Mesodermal cell (in vitro differentiated cells): ENCODE measurements at regions not wholly inside any gene's neighbourhood (a gene's known extent, or its start where the extent isn't known, plus 50 kb on each side); places are given as distances from the start of the nearest gene placed in this dataset.

Experiments used
- H3K27ac ChIP-seq: 2 replicates; pipeline ENCODE4 v1.7.0; 2013; ENCODE audit warnings: mild to moderate bottlenecking, low read depth, low read length, moderate library complexity; ENCODE audit not compliant: severe bottlenecking
- H3K36me3 ChIP-seq: 2 replicates; pipeline ENCODE4 v1.7.1; 2013; ENCODE audit warnings: mild to moderate bottlenecking, low read length, moderate library complexity; ENCODE audit not compliant: control insufficient read depth, insufficient read depth
- H3K4me1 ChIP-seq: one replicate; pipeline ENCODE4 v1.7.1; 2013; ENCODE audit warnings: mild to moderate bottlenecking, low read length; ENCODE audit not compliant: insufficient read depth, control insufficient read depth, poor library complexity, severe bottlenecking
- H3K4me3 ChIP-seq: 2 replicates; pipeline ENCODE4 v1.7.0; 2013; ENCODE audit warnings: low read length, control low read depth, mild to moderate bottlenecking; ENCODE audit not compliant: insufficient read depth, poor library complexity, severe bottlenecking; ENCODE audit errors: extremely low read depth
- H3K9me3 ChIP-seq: 2 replicates; pipeline ENCODE4 v1.7.1; 2013; ENCODE audit warnings: mild to moderate bottlenecking, low read length, moderate library complexity; ENCODE audit not compliant: control insufficient read depth
- WGBS, 2 experiments: methylation state at CpG; one replicate each; pipeline ENCODE4 v1.1.5; 2013; ENCODE audit warnings: missing lambda C conversion rate in 2 of 2; ENCODE audit not compliant: insufficient coverage in 2 of 2; 5-methylcytosine and 5-hydroxymethylcytosine counted together

GRCh38 chr5:106174903-106175302, 1495.8 kb downstream of the EFNA5 start:
- Histone ChIP-seq H3K4me3 (no peak overlapping the region), H3K4me1 (peaks cover 11% of the 10 kb centered on the region), H3K9me3 (peaks cover 7% of the 10 kb centered on the region), H3K36me3 (no peaks in the 10 kb centered on the region), H3K27ac (no peak overlapping the region)
- WGBS, 2 experiments, result 100% methylated on average over 2 of the region's 3 CpGs; no CpG with 5 or more reads in 1 of the 2 experiments

- WGBS, 2 experiments, result 88 to 91% methylated on average over 5 to 6 of the region's 7 CpGs
- Histone ChIP-seq H3K4me3 (no peak overlapping the region), H3K27ac (no peak overlapping the region), H3K9me3 (peaks cover 7% of the 10 kb centered on the region), H3K4me1 (peaks cover 11% of the 10 kb centered on the region), H3K36me3 (no peaks in the 10 kb centered on the region)
Measured at GRCh38 chr5:106172681-106173532, 1497.8 kb downstream of the EFNA5 start.

GRCh38 chr5:106171708-106172107, 1499.0 kb downstream of the EFNA5 start:
- H3K4me1 ChIP-seq, result peaks cover 11% of the 10 kb centered on the region
- no peaks in the 10 kb centered on the region for H3K36me3 ChIP-seq
- WGBS, 2 experiments, result 100% methylated on average over 1 of the region's 2 CpGs; no CpG with 5 or more reads in 1 of the 2 experiments
- peaks cover 7% of the 10 kb centered on the region for H3K9me3 ChIP-seq
- no peak overlapping the region for H3K4me3 ChIP-seq
- H3K27ac ChIP-seq, result peak overlapping the region; percentile 41

GRCh38 chr5:106171132-106171531, 1499.6 kb downstream of the EFNA5 start:
- Histone ChIP-seq H3K4me1 (peaks cover 11% of the 10 kb centered on the region), H3K9me3 (peaks cover 7% of the 10 kb centered on the region), H3K36me3 (no peaks in the 10 kb centered on the region), H3K4me3 (no peak overlapping the region), H3K27ac (no peak overlapping the region)

GRCh38 chr5:106167766-106168165, 1503.0 kb downstream of the EFNA5 start:
- Histone ChIP-seq H3K27ac (no peak overlapping the region), H3K36me3 (no peaks in the 10 kb centered on the region), H3K4me1 (peaks cover 10% of the 10 kb centered on the region), H3K4me3 (no peak overlapping the region), H3K9me3 (peaks cover 4% of the 10 kb centered on the region)
- WGBS, 2 experiments, result no CpG with 5 or more reads among the region's 1 CpG

GRCh38 chr5:106163233-106163632, 1507.5 kb downstream of the EFNA5 start:
- Histone ChIP-seq H3K9me3 (no peaks in the 10 kb centered on the region), H3K36me3 (no peaks in the 10 kb centered on the region), H3K4me1 (no peaks in the 10 kb centered on the region), H3K4me3 (no peak overlapping the region), H3K27ac (no peak overlapping the region)
- WGBS, 2 experiments, result 89 to 94% methylated on average over 5 to 11 of the region's 12 CpGs

GRCh38 chr5:106159616-106160015, 1511.1 kb downstream of the EFNA5 start:
- no peak overlapping the region for H3K4me3 ChIP-seq
- H3K9me3 ChIP-seq, result no peaks in the 10 kb centered on the region
- no peaks in the 10 kb centered on the region for H3K36me3 ChIP-seq
- 100% methylated on average over 1 of the region's 2 CpGs; no CpG with 5 or more reads in 1 of the 2 experiments for WGBS, 2 experiments
- no peaks in the 10 kb centered on the region for H3K4me1 ChIP-seq
- no peak overlapping the region for H3K27ac ChIP-seq

GRCh38 chr5:106154280-106154716, 1516.4 kb downstream of the EFNA5 start:
- Histone ChIP-seq H3K9me3 (no peaks in the 10 kb centered on the region), H3K4me3 (no peak overlapping the region), H3K4me1 (no peaks in the 10 kb centered on the region), H3K27ac (no peak overlapping the region), H3K36me3 (no peaks in the 10 kb centered on the region)
- 93 to 97% methylated on average over 11 to 25 of the region's 35 CpGs for WGBS, 2 experiments

- Histone ChIP-seq H3K4me3 (no peak overlapping the region), H3K4me1 (no peaks in the 10 kb centered on the region), H3K9me3 (no peaks in the 10 kb centered on the region), H3K27ac (no peak overlapping the region), H3K36me3 (no peaks in the 10 kb centered on the region)
- WGBS, 2 experiments, result no CpG with 5 or more reads among the region's 1 CpG
Measured at GRCh38 chr5:106152569-106152968, 1518.2 kb downstream of the EFNA5 start.

GRCh38 chr5:106142116-106142515, 1528.6 kb downstream of the EFNA5 start:
- Histone ChIP-seq H3K27ac (no peak overlapping the region), H3K36me3 (no peaks in the 10 kb centered on the region), H3K9me3 (no peaks in the 10 kb centered on the region), H3K4me3 (no peak overlapping the region), H3K4me1 (peaks cover 4% of the 10 kb centered on the region)

GRCh38 chr5:106140101-106140500, 1530.6 kb downstream of the EFNA5 start:
- peaks cover 4% of the 10 kb centered on the region for H3K4me1 ChIP-seq
- H3K4me3 ChIP-seq, result no peak overlapping the region
- WGBS, 2 experiments, result no CpG with 5 or more reads among the region's 2 CpGs
- no peak overlapping the region for H3K27ac ChIP-seq
- no peaks in the 10 kb centered on the region for H3K36me3 ChIP-seq
- H3K9me3 ChIP-seq, result no peaks in the 10 kb centered on the region
